Activated naive CD4-positive, alpha-beta T cell treated with anti-CD3 and anti-CD28 coated beads for 36 hours (primary cell): ENCODE measurements at regions not wholly inside any gene's neighbourhood (a gene's known extent, or its start where the extent isn't known, plus 50 kb on each side); places are given as distances from the start of the nearest gene placed in this dataset.

Experiments used
- CTCF ChIA-PET: fragments of 350-600 bp; sonication (Branson Sonifier 250); formaldehyde crosslinking; loops from one replicate; lab custom pipeline; 2021; ENCODE audit warnings: antibody characterized with exemption; lab: Charles Lee
- DNase-seq: peaks from one replicate; pipeline ENCODE4 v3.0.0-alpha.2; 2020
- H3K27ac Mint-ChIP-seq: one replicate; pipeline ENCODE4 v1.8.0; 2021; ENCODE audit warnings: mild to moderate bottlenecking, mixed read lengths
- H3K27me3 Mint-ChIP-seq: one replicate; pipeline ENCODE4 v1.8.0; 2021; ENCODE audit warnings: low read depth, mixed read lengths
- H3K36me3 Mint-ChIP-seq: one replicate; pipeline ENCODE4 v1.8.0; 2021; ENCODE audit warnings: low read depth, mixed read lengths
- H3K4me1 Mint-ChIP-seq: one replicate; pipeline ENCODE4 v1.8.0; 2021; ENCODE audit warnings: low read depth, mixed read lengths
- H3K4me3 Mint-ChIP-seq: one replicate; pipeline ENCODE4 v1.8.0; 2021; ENCODE audit warnings: mild to moderate bottlenecking, moderate library complexity, mixed read lengths
- H3K9me3 Mint-ChIP-seq: one replicate; pipeline ENCODE4 v1.8.0; 2021; ENCODE audit warnings: mixed read lengths
- intact Hi-C: fragments of 100-400 bp; cut with micrococcal nuclease; formaldehyde crosslinking; loops from one replicate; pipeline ENCODE4 v1.15.1; 2023

DNA sequence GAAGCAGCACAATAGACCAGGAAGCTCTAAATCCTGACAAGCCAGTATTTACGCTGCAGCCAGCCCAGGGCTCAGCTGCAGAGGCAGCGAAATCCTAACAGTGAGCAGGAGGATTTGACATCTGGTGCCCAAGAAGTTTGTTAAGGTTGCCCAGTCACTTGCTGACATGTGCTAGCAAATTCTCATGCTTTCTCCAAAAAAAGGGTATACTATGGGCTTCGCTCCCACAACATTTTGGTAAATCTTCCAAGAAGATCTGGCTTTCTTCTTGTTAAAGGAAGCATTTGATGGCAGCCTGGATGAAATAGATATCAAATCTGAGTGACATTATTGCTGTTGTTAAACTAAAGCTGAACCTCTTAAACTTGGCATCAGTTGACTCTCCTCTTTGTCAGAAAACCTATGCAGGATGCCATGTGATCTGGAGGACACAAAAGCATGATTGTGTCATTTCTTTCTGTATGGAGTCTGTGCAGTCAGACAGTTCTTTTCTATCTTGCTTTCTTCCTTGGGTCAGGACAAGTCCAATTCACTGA lies 949.7 kb upstream of the RBFOX1 start:
- no peak for DNase-seq
- intact Hi-C loops = no loop called here
- H3K27me3 Mint-ChIP-seq = no peaks in the 10 kb centered on the region
- CTCF ChIA-PET = no interaction called here
- H3K4me3 Mint-ChIP-seq = no peak overlapping the region
- peaks cover 6% of the 10 kb centered on the region for H3K9me3 Mint-ChIP-seq
- no peaks in the 10 kb centered on the region for H3K4me1 Mint-ChIP-seq
- H3K27ac Mint-ChIP-seq = no peak overlapping the region
- H3K36me3 Mint-ChIP-seq = peaks cover 1% of the 10 kb centered on the region

DNA sequence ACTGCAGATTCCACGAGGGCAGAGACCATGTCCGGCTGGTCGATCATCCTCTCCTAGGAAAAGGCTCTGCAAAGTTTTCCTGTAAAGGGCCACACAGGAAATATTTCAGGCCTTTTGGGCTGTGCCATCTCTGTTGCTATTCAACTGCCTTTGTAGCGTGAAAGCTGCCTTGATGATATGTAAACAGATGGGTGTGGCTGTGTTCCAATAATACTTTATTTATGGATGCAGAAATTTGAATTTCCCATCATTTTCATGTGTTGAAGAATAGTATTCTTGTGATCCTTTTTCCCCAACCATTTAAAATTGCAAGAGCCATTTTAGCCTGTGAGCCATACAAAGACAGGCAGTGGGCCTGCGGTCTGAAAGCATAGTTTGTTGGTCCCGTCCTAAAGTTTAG lies 950.7 kb upstream of the RBFOX1 start:
- Mint-ChIP-seq H3K27me3 (no peaks in the 10 kb centered on the region), H3K27ac (no peak overlapping the region), H3K9me3 (peaks cover 6% of the 10 kb centered on the region), H3K4me3 (no peak overlapping the region), H3K36me3 (peaks cover 1% of the 10 kb centered on the region), H3K4me1 (no peaks in the 10 kb centered on the region)
- CTCF ChIA-PET = no interaction called here
- no peak for DNase-seq
- intact Hi-C loops = no loop called here

DNA sequence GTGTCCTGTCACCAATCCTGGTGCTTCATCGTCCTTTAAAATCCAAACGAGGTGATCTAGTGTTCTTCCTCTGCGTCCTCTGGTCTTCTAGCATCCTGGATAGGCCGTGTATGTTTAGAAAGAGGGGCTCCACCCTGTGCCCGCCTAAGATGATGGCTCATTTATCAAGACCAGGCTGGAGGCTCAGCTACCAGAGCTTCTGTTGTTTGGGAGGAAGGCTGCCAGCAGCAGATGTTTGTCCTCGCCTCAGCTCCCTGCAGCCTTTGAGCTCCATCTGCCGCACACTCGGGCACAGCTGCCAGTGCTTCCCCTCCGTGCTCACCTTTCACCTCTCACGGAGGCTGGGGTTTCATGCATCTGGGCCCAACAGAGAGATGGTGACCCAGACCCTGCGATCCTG lies 954.7 kb upstream of the RBFOX1 start:
- H3K27ac Mint-ChIP-seq = no peak overlapping the region
- no peaks in the 10 kb centered on the region for H3K4me1 Mint-ChIP-seq
- CTCF ChIA-PET = interaction anchor here (0.6 kb wide), 1 partner anchor 390 kb away, joined by 4 read pairs; no protein-coding TSS in a partner anchor
- no peaks in the 10 kb centered on the region for H3K9me3 Mint-ChIP-seq
- no peak for DNase-seq
- H3K4me3 Mint-ChIP-seq = no peak overlapping the region
- H3K27me3 Mint-ChIP-seq = no peaks in the 10 kb centered on the region
- H3K36me3 Mint-ChIP-seq = no peaks in the 10 kb centered on the region
- intact Hi-C loops = no loop called here

DNA sequence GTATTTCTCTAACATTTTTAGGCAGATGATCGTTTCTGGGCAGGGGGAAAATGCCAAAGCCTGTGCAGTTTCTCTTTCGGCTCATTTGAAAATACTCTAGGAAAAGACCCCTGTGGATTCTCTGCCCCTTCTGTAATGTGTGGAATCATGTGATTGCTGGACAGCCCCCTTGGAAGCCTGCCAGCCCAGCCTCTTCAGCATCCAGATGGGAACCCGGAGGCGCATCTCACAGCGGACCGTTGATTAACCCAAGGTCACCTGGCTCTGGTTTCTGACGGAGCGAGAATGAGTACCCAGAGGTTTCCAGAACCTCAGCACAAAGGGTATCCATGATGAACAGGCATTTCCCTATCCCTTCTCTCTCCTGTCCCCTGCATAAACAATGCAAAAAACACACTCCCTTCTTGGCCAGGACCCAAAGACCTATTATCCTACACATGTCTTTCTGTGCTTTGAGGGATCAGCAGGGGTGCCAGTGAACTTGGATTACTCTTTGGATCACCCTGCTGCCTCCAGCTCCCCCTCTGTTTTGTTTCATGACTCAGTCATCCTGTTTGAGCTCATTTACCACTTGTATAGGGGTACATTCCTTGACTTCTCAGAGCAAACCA lies 957.1 kb upstream of the RBFOX1 start:
- Mint-ChIP-seq H3K27ac (no peak overlapping the region), H3K36me3 (no peaks in the 10 kb centered on the region), H3K9me3 (peaks cover 1% of the 10 kb centered on the region), H3K4me1 (no peaks in the 10 kb centered on the region), H3K4me3 (no peak overlapping the region), H3K27me3 (no peaks in the 10 kb centered on the region)
- intact Hi-C loops = no loop called here
- CTCF ChIA-PET = interaction anchor here (0.7 kb wide), 1 partner anchor 1502 kb away, joined by 3 read pairs; no protein-coding TSS in a partner anchor
- no peak for DNase-seq

DNA sequence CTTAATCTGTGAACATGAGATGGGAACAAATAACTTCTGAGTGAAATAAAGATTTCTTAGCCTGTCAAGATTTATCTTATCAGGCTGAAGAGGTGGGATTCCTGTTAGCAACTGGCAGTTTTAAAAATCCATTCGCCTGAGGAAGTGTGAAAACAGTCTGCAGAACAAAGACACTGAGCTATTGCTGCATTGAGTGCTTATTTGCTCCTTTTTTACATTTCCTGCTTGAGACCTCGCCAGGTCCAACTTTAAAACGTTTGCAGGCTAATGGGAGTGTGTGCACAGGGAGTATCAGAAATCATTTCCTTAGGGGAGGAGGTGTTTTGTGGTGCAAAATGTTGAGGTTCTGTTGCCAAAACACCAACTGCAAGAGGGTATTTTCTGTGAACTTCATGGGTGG lies 957.8 kb upstream of the RBFOX1 start:
- no peaks in the 10 kb centered on the region for H3K4me1 Mint-ChIP-seq
- intact Hi-C loops = no loop called here
- CTCF ChIA-PET = interaction anchor here (0.7 kb wide), 1 partner anchor 1501 kb away, joined by 3 read pairs; no protein-coding TSS in a partner anchor
- H3K27me3 Mint-ChIP-seq = no peaks in the 10 kb centered on the region
- H3K9me3 Mint-ChIP-seq = peaks cover 1% of the 10 kb centered on the region
- H3K36me3 Mint-ChIP-seq = no peaks in the 10 kb centered on the region
- DNase-seq = no peak
- H3K27ac Mint-ChIP-seq = no peak overlapping the region
- no peak overlapping the region for H3K4me3 Mint-ChIP-seq

DNA sequence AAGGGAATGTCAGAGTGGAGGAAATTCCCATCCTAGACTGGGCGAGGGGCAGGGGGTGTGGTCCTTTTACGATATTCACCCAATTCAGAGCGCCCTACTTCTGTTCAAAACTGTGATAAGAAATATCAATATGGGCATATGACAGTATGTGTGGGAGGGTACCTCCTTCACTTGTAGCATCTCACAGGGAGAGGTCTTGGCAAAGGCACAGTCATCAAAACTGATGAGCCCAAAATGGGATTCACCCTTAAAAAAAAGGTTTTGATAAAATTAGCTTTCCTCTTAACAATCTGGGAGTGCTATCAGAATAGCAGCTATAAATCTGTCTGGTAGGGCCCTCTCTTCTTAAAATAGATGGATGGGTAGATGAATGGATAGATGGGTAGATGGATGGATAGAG lies 967.8 kb upstream of the RBFOX1 start:
- Mint-ChIP-seq H3K27me3 (no peaks in the 10 kb centered on the region), H3K36me3 (no peaks in the 10 kb centered on the region), H3K9me3 (peaks cover 12% of the 10 kb centered on the region), H3K4me1 (no peaks in the 10 kb centered on the region), H3K4me3 (no peak overlapping the region), H3K27ac (no peak overlapping the region)
- no peak for DNase-seq
- CTCF ChIA-PET = no interaction called here
- intact Hi-C loops = no loop called here

DNA sequence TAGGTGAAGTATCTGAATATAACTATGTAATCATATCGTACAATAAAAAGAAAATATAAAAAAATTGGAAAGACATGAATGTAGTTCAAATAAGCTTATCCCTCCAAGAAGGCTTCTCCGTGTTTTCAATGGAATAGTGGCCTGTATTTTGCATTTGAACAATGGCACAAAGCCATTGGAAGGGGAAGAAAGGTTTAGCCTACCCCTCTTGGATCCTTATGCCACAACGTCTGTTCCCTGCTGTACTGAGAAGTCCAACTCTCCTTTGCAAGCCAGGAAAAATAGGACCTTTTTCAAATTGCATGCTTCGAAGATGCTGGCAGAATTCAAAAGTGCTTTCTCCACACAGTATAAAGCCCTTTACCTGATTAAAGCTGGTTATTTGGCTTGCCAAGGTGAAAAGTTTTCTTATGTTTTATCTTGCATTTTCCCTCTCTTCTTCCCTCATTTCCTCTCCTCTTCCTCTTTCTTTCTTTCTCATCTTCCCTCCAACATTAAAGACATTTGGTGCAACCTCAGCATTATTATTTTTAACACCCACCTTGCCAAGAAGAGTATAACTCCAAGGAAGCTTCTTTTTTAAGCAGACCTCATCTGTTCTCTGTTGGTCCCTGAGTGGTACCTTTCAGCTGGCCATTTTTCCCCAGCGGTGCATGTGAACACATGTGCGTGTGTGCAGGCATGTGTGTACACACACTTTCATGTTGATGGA lies 968.6 kb upstream of the RBFOX1 start:
- H3K4me3 Mint-ChIP-seq = no peak overlapping the region

DNA sequence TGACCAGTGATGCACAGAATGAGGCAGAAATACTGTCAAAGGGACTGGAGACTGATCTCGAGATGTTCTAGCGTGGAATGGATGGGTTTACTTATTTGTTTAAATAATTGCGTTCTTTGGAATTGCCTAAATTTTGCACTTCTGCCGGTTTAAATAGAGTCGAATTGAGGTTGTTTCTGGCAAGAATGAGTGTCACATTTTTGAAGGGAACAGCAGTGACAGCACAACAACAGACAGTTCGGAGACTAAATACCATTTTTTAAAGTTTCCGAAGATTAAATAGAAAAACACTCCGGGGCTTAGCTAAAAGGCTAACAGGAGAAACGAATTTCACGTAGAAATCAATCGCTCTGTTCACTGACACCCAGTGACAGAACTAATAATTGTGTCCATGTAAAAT lies 969.2 kb upstream of the RBFOX1 start:
- no peaks in the 10 kb centered on the region for H3K27me3 Mint-ChIP-seq
- no peak overlapping the region for H3K4me3 Mint-ChIP-seq
- H3K27ac Mint-ChIP-seq = no peak overlapping the region
- peaks cover 7% of the 10 kb centered on the region for H3K9me3 Mint-ChIP-seq
- intact Hi-C loops = no loop called here
- DNase-seq = no peak
- H3K36me3 Mint-ChIP-seq = no peaks in the 10 kb centered on the region
- no peaks in the 10 kb centered on the region for H3K4me1 Mint-ChIP-seq
- CTCF ChIA-PET = no interaction called here

More for the DNA sequence above, 968.6 kb upstream of the RBFOX1 start:
- intact Hi-C loops = no loop called here
- H3K27me3 Mint-ChIP-seq = no peaks in the 10 kb centered on the region
- CTCF ChIA-PET = no interaction called here
- H3K36me3 Mint-ChIP-seq = no peaks in the 10 kb centered on the region
- H3K9me3 Mint-ChIP-seq = peaks cover 10% of the 10 kb centered on the region
- H3K27ac Mint-ChIP-seq = no peak overlapping the region
- no peak for DNase-seq
- no peaks in the 10 kb centered on the region for H3K4me1 Mint-ChIP-seq

DNA sequence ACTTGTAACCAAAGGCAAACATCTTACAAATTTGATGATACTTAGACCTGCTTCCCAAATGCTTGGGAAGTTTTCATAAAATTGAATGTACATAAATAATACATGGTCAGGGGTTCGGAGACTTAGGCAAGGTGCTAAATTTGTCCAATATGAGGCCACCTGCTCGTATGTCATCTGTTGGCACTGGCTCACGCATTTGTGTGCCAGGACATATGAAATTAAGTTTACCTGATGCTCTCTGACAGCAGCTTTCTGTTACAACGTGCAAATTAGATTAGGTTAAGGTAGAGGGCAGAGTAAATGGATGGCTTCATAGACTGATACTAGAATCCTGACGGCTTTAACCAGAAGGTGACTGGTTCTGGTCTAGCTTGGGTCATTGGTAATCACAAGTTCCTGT lies 970.3 kb upstream of the RBFOX1 start:
- Mint-ChIP-seq H3K4me1 (no peaks in the 10 kb centered on the region), H3K36me3 (no peaks in the 10 kb centered on the region), H3K27me3 (no peaks in the 10 kb centered on the region), H3K9me3 (peaks cover 6% of the 10 kb centered on the region), H3K27ac (no peak overlapping the region), H3K4me3 (no peak overlapping the region)
- CTCF ChIA-PET = no interaction called here
- no peak for DNase-seq
- intact Hi-C loops = no loop called here

DNA sequence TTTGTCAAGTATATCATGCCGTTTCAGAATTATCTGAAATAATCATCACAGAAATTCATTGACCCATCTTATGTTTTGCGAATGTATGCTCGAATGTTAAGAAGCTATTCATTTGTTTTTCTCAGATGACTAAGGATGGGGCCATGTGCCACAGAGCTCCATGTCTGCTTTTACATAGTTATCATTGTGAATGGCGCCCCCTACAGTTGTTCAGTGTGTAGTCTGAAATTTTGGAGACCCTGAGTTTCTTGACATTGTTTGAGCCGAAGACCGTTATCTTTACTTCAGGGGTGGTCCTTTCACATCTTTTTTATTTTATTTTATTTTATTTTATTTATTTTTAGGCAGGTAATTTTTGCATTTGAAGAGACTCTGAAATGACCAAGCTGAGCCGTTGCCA lies 972.0 kb upstream of the RBFOX1 start:
- Mint-ChIP-seq H3K4me3 (no peak overlapping the region), H3K4me1 (no peaks in the 10 kb centered on the region)
- intact Hi-C loops = no loop called here

DNA sequence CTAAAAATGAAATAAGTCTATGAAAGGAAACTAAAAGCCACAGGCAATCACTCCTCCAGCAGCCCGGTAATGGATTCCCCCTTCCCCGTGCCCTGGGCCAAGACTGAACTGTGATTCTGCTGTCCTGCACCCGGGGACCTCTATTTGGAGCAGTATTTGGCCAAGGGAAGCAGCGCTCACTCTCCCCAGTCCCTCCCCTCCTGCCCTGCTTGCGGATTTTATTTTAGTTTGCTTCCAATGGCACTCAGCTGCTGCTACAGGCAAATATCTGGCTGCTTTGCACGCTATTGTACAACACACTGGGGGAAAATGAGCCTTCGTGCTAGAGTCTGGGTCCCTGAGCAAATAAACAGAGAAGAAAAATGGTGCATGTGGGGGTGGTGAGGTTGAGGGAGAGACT lies 975.7 kb upstream of the RBFOX1 start:
- H3K27ac Mint-ChIP-seq = no peak overlapping the region
- H3K4me1 Mint-ChIP-seq = no peaks in the 10 kb centered on the region
- intact Hi-C loops = no loop called here
- CTCF ChIA-PET = no interaction called here
- H3K4me3 Mint-ChIP-seq = no peak overlapping the region
- DNase-seq = no peak
- H3K36me3 Mint-ChIP-seq = no peaks in the 10 kb centered on the region
- peaks cover 2% of the 10 kb centered on the region for H3K27me3 Mint-ChIP-seq
- peaks cover 9% of the 10 kb centered on the region for H3K9me3 Mint-ChIP-seq

More for the DNA sequence above, 972.0 kb upstream of the RBFOX1 start:
- no peak for DNase-seq
- H3K27ac Mint-ChIP-seq = no peak overlapping the region
- H3K9me3 Mint-ChIP-seq = peaks cover 6% of the 10 kb centered on the region
- no peaks in the 10 kb centered on the region for H3K27me3 Mint-ChIP-seq
- CTCF ChIA-PET = interaction anchor here (0.6 kb wide), 1 partner anchor 129 kb away, joined by 3 read pairs; no protein-coding TSS in a partner anchor
- no peaks in the 10 kb centered on the region for H3K36me3 Mint-ChIP-seq

DNA sequence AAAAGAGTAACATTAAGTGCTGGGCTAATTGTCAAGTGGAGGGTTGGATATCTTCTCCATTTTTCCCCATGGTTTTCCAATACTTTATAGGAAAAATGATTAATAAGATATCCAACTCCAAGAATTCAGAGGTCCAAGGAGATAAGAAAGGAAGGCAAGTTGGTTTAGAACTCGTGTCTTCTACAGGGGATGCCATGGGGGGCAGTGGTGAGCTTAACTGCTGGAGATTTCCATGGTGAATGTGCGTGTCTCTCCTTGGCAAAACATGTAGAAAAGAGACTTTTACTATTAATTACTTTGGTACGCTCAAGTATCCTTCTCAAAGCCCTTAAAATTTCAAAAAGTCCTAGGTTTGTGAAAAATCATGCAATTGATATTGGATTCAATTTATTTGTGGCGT lies 982.9 kb upstream of the RBFOX1 start:
- Mint-ChIP-seq H3K4me1 (no peaks in the 10 kb centered on the region), H3K27me3 (peaks cover 2% of the 10 kb centered on the region), H3K9me3 (peaks cover 11% of the 10 kb centered on the region), H3K36me3 (no peaks in the 10 kb centered on the region), H3K27ac (no peak overlapping the region), H3K4me3 (no peak overlapping the region)
- CTCF ChIA-PET = no interaction called here
- DNase-seq = no peak
- intact Hi-C loops = no loop called here

DNA sequence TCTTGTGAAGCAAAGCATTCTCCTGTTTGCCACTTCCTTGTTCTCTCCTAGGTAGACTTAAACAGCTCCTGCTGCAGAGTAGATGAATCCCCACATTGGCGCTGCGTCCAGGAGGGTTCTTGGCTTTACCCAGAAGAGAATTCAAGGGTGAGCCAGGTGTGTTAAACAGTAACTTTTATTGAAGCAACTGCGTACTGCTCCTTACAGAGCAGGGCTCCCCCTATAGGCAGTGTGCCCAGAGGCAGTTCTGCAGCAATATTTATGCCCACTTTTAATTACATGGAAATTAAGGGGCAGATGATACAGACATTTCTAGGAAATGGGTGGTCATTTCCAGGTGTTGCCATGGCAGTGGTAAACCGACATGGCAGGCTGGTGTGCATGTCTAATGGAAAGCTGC lies 987.6 kb upstream of the RBFOX1 start:
- Mint-ChIP-seq H3K4me1 (no peaks in the 10 kb centered on the region), H3K27ac (no peak overlapping the region), H3K36me3 (no peaks in the 10 kb centered on the region), H3K9me3 (peaks cover 9% of the 10 kb centered on the region), H3K27me3 (no peaks in the 10 kb centered on the region), H3K4me3 (no peak overlapping the region)
- intact Hi-C loops = no loop called here
- CTCF ChIA-PET = no interaction called here
- no peak for DNase-seq
